GM21529 (cell line): ENCODE measurements at regions not wholly inside any gene's neighbourhood (a gene's known extent, or its start where the extent isn't known, plus 50 kb on each side); places are given as distances from the start of the nearest gene placed in this dataset.

Source experiments
- ATAC-seq: cut with Tn5 transposase; IDR thresholded peaks from one replicate; pipeline ENCODE4 v1.9.1; 2021; ENCODE audit not compliant: unreplicated experiment

GRCh38 chr7:18151422-18151821 lies 123.8 kb upstream of the PRPS1L1 start:
- no peak for ATAC-seq

GRCh38 chr7:18153183-18153748 lies 125.6 kb upstream of the PRPS1L1 start:
- ATAC-seq = no peak

DNA sequence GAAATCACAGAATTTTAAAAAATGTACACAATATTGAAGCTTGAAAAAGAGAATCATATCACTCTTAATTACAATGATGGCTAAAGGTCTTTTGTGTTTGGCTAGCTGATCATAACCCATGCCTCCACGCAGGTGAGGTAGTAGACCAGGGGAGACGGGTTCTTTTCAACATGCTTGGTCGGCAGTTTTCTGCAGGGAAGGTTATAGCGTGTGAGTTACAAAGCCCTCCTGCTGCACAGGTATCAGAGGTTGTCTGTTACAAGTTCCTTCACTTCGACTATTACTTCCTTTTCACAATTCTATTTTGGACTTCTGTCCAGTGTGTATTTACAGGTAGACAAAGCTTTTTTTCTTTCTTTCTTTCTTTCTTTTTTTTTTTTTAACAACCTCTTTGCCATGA lies 127.1 kb upstream of the PRPS1L1 start:
- ATAC-seq = no peak

DNA sequence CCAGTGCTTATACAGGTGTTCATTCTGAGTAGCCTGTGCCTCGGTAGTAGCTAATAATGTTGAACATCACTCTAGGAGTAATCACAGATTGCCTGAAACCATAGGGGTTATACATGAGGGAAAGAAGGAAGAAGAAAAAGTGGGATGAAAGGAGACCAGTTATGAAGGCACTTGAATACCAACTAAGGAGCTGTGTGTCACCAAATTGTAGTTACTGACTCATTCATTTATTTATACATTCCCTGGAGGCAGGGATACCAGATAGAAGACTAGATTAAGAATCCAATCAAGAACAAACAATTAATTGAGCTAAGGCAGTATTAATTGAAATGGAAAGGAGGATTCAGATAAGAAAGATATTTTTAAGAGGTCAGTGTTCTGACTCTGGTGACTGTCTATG lies 129.6 kb upstream of the PRPS1L1 start:
- ATAC-seq = no peak

DNA sequence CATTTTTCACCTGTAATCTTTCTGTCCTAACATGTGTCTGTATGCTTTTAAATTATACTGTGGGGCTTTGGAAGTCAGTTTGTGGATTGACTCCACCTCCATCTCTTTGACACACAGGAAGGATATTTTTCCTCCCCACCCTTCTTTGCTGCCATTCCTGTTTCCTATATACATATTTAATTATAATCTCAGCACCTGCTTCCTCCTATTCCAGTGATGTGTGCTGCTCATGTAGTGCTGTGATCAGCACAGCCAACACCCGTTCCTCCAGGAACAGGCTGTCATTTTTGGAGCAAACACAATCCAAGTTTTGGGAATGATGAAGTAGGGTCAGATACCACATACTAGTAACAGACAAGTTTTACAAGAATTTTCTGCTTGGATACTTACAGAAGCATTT lies 135.0 kb upstream of the PRPS1L1 start:
- no peak for ATAC-seq

DNA sequence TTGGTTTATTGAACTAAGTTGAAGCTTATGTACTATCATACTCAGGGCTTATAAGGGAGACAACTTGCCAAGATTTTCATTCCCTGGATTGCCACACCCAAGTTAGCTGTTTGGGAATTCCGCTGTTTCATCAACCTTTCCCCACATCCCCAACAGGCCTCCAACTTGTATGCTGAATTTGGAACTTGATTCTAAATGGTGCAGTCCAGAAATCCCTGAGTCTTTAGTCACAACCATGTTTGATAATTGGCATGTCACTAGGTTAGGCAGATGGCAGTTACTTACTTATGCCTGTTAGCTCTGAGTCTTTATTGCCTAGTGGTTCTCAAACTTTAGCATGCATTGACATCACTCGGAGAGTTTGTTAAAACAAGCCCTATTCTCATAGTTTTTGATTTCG lies 135.4 kb upstream of the PRPS1L1 start:
- ATAC-seq = no peak

- ATAC-seq = no peak
Observed at GRCh38 chr7:18165166-18165565, 137.5 kb upstream of the PRPS1L1 start.

GRCh38 chr7:18166002-18166401 lies 138.4 kb upstream of the PRPS1L1 start:
- no peak for ATAC-seq

GRCh38 chr7:18167815-18168214 lies 140.2 kb upstream of the PRPS1L1 start:
- ATAC-seq = no peak

- ATAC-seq = no peak
Observed at GRCh38 chr7:18174996-18175395, 147.3 kb upstream of the PRPS1L1 start.

GRCh38 chr7:18175801-18176450 lies 148.3 kb upstream of the PRPS1L1 start:
- no peak for ATAC-seq

DNA sequence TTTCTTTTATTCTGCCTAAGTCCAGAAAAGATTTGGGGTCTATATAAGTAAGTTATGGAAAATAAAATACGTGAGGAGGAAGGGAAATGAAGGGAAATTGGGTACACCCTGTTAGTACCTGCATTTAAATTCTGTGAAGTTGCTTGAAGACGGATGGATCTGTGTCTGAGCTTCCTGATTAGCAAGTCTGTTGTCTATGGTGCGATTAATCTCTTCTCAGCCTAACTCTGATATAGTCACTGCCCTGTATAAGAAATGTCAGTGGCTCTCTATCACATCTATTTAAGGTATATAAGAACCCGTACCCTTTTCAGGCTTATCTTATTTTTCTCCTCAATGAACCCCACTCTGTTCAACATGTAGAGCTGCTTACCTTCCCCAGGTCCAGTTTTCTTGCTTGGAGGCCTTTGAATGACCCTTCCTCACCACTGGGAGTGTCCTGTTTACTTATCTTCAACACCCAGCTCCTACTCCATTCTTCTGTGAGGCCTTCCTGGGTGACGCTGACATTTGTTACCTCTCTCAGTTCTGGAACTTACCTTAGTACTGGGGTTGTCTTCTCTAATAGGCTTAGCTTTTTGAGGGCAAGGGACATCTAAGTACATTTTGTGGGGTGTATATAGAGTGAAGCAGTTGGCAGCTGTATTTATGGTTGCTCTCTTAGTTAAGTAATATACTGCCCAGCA lies 149.6 kb upstream of the PRPS1L1 start:
- ATAC-seq = no peak

DNA sequence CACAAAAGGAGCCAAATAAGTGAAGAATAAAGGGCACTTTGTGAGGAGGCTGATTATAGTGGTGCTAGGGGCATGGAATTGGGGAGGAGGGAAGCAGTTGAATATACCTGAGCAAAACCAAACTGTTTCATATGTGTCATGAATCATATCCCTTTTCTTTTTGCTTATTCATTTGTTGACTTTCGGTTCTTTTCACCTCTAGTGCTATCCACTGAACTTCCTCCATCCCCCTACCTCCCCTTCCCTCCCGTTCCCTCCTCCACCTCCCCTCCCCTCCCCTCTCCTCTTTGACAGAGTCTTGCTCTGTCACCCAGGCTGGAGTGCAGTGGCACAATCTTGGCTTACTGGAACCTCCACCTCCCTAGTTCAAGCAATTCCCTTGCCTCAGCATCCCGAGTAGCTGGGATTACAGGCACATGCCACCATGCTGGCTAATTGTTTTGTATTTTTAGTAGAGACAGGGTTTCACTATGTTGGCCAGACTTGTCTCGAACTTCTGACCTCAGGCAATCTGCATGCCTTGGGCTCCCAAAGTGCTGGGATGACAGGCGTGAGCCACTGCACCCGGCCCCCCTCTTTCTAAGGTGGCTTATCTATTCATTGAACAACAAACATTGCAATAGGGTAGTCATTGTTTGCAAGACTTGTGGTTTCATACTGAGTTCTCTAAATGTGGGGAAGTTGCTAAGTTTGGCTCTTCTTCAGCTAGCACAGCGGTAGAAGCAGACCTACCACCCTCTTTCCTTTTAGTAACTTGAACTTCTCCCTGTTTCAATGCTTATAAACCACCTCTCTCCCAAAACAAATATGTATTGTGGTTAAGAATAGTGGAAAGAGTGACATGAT lies 150.4 kb upstream of the PRPS1L1 start:
- ATAC-seq = peak; percentile 92

DNA sequence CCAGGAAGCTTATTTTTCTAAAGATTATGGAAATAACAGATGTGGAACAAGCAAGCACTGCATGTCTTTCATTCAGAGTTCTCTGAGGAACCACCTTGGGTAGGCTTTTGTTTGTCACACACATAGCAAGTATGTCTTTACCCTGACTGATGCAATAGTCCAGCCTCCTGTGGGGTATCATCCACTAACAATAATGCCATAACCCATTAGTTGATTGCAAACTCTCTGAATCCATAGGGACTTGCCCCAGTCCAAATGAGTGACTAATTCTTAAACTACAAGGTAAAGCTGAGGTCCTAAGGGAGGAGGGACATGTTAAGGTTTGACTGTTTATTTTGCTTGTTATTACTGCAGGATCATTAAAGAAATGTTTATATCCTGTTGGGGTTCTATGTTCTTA lies 151.4 kb upstream of the PRPS1L1 start:
- ATAC-seq = no peak

DNA sequence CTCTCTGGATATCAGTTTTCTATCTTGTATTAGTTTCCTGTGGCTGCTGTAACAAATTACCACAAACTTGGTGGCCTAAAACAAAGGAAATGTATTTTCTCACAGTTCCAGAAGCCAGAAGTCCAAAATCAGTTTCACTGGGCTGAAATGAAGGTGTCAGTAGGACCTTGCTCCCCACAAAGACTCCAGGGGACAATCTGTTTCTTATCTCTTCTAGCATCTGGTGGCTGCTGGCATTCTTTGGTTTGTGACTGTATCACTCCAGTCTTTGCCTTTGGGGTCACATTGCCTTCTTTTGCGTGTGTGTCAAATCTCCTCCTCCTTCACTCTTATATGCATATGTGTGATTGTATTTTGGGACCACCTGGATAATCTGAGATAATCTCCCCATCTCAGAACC lies 153.0 kb upstream of the PRPS1L1 start:
- ATAC-seq = no peak

DNA sequence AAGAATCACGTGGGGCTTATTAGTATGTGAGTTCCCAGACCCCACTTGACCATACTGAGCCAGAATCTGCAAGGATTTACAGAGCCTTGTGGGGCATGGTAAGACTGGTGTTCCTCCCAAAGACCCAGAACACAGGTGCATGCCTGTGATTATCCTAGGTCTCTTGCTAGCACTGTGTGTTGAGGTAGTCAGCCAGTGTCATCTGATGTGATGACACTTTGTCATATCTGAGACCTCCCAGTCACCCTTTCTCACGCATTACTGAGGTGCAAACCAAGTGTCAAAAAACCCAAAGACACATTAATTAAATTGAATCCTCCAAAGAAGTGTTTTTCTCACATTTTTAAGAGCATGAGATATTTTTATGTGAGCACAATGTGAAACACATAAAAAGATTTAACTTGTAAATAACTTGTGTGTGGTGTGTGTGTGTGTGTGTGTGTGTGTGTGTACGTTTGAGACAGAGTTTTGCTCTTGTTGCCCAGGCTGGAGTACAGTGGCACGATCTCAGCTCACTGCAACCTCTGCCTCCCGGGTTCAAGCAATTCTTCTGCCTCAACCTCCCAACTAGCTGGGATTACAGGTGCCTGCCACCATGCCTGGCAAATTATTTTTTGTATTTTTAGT lies 162.0 kb upstream of the PRPS1L1 start:
- ATAC-seq = no peak

DNA sequence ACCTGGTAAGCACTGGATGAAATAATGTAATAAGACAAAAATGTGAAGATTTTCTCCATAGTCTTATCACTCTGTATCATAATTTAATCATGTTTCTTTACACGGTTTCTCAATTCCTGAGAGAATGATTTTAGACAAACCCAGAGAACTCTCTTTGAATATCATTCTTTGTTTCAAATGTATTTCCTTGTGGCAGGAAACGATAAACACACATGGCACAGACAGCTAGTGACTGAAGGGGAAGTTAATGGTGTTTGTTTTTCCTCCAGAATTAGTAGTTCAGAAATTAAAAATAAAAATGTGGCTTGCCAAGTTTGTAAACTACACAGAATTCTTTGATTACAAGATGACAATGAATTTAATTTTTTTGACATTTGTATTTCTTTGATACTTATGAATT lies 163.7 kb upstream of the PRPS1L1 start:
- no peak for ATAC-seq

GRCh38 chr7:18191862-18192625 lies 164.4 kb upstream of the PRPS1L1 start:
- ATAC-seq = no peak

DNA sequence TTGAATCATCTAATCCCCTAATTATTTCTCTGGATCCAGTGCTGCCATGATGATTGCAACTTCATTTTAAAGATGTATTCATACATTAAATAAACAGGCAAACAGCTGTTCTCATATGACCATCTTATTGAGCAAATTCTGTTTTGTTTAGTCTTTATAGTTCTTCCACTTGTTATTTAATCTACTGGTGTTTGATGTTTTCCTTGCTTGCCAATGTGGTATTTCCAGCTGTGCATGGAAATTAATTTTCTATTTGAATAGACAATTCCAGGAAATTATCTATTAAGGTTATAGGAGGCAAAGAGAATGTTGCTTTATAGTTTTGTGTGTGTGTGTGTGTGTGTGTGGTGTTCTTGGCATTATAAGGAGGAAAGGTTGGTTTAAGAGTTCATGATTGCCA lies 167.0 kb upstream of the PRPS1L1 start:
- no peak for ATAC-seq

GRCh38 chr7:18196638-18197037 lies 169.0 kb upstream of the PRPS1L1 start:
- no peak for ATAC-seq

- no peak for ATAC-seq
Observed at GRCh38 chr7:18198868-18199267, 171.2 kb upstream of the PRPS1L1 start.
